ENCODE measurements at regions not wholly inside any gene's neighbourhood (a gene's known extent, or its start where the extent isn't known, plus 50 kb on each side); places are given as distances from the start of the nearest gene placed in this dataset.

DNA sequence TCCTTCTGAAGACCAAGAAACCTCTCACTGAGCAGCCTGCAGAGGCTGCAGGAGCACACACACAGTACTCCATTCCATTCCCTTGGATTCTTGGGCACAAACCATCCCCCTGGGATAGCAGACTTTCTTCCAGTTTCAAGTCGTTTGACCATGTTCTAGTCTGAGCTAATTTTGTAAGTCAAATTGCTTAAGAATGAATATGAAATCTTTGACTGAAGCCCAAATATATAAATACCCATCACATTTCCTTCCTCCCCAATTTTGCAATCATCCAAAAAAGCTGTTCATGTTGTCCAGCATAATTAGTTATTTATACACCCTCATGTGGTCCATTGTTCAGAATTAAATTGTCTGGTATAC, 231.2 kb upstream of the TPRG1 start:
- DNase-seq (ENCODE audit: low spot score), result no peak

DNA sequence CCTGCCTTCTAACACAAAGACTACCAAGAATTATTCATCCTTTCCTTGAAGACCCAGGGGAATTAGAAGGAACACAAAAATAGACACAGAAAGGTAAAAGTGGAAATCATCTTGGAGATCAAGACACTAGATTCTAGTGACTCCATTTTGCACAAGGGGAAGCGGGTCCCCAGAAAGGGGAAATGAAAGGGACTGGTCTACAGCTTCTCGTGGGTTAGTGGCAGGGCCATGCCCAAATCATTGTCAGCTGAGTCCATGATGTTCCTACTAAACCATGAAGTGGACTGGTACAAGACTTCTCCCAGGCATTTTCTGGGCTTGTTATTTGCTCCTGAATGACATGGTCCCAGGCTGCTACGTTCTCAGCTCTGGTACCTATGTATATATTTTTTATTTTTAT, 230.7 kb upstream of the TPRG1 start:
- no peak for DNase-seq (ENCODE audit: low spot score)

DNA sequence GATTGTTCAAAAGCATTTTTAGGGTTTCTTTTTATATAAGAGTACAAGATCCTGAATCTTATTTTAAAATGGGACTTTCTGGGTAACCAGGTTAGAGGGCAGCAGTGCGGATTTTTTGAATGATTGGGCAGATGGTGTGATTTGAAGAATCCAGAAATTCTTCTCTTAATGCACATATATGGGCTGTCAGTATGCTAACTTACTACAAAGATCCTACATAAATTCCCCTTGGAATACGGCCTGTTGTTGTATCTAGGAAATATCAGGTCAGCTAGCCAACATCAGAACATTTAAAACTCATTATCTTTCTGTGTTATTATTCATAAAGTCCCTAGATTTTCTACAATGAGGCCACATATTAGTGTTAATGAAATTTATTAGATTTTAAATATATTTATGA, 229.6 kb upstream of the TPRG1 start:
- no peak for DNase-seq (ENCODE audit: low spot score)

DNA sequence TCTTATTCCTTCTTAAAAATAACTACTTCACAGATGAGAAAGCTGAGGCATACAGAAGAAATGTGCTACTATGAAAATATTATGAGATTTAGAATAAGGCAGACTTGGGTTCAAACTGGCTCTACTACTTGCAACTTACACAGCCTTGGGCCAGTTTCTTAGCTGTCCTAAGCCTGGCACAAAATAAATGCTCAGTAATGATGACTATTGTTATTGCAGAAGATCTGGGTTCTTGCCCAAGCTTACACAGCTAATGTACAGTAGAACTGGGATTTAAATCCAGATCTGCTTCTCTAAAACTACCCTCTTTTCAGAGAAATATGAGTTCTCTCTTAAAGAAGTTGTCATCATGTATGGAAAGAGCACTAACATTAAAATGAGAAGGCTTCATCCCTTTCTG, 228.2 kb upstream of the TPRG1 start:
- no peak for DNase-seq (ENCODE audit: low spot score)

DNA sequence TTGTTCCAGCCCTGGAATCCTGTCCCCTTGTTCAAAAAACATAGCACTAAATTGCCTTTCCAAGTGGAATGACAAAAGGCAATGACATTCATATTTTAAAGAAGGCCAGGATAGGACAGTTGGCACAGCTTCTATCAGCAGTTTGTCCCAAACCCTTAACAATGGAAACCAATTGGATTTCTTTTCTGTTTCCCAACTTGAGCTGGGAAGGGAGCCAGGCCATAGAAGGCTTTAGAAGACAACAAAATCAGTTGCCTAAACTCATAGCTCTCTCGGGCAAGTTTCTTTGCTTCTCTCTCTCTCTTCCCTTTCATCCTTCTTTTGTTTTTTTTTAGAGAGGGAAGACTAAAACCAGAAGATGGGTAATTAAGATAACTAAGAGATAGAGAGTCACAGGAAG, 227.7 kb upstream of the TPRG1 start:
- no peak for DNase-seq (ENCODE audit: low spot score)

DNA sequence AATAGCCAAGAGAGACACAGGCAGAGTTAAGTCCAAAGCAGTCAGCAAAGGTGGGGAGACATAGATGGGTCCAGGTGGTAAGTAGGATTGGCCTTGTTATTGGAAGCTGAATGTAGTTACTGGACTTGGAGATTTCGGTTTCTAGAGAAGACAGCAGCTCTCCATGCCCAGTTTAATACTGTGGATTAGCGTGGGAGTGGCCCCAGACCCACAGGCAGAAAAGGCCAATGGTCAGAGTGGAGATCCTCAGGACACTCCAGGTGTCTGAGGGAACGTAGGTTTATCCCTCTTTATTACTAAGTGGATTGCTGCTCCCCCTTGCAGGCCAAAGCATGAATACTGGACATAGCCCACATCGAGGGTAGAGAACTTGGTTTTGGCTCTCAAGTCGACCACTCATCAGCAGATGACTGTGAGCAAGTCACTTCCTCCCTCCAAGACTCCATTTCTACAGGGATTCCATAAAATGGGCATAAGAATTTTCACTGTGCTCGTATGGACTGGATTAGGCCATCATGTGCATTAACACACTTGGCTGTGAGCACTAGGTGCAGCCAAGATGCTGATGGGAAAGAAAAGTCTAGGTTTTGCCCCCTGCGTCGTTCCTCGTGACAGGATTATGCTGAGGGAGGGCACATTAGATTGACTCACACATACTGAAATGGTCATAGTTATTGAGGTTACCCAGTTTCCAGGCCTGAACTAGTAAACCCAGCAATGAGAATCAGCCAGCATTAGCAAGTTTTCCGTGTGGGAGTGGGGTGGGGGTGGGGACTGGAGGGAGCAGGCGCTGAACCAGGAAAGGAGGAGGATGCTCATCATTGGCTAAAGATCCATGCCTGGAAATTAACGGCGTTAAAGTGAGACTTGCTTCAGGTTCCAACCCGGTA, 225.2 kb upstream of the TPRG1 start:
- DNase-seq (ENCODE audit: low spot score), result no peak

DNA sequence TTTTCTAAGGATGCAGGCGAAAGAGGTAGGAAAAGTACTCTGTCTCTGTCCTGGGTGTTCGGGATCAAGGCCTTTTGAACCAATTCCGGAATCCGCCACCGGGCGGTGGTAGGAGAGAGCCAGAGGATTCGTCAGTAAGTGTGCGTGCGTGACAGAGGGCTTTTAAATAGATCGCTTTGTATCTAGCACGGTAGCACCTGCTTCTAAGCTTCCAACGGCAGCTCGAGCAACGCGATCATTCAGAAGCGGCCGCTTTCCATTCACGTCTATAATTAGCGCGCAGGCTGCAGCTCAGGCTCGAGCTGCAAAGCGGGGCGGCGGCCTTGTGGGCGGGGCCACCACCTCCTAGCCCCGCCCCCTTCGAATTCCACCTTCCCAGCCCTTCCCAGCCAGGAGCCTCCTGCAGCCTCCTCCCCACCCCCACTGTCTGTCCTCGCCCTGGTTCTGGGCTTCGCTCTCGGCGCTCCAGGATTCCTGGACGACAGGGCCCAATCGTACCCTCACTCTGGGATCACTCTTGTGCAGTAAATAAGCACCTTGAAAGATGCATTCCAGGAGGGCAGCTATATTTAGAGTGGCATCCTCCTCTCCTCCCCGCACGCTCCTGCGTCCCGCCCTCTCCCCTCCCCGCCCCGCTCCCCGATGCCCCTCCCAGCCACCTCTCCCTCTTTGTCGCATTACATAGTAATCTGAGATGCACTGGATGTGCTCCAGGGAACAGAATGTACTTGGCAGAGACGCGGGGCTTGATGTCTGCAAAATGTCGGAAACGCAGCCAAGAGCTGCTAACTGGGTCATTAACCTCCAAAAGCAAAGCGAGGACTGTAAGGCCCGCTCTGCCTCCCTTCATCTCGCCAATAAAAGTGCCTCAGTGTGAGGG, 224.1 kb upstream of the TPRG1 start:
- no peak for DNase-seq (ENCODE audit: low spot score)

DNA sequence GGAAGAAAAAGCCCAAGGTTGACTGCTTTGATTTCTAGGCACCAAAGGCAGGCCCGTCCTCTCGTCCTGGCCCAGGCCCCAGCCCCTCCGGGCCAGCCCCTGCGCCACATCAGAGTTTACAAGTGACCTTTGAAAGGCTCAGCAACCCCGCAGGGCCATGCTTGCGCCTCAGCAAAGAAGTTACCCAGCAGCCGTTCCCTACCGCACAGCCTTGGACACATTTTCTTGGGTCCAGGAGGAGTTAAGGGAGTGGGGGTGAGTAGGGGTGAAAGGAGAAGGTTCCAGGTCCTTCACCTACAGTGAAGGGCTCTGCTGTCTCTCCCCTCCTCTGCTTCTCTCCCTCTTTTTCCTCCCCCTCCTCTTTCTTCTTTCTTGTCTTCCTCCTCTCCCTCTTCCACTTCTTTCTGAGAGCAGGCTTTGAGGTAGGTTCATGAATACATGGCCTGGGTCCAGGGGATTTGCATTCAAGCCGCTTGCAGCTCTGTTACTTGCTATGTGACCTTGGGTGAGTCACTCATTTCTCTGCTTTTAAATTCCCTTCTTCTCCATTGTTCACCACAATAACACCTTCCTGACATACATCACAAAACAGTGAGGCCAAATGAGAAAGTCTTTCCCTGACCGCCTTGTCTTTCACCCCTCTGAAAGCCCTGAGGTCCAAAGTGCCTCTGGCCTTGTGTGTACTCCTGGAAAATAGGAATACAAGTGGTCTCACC, 223.3 kb upstream of the TPRG1 start:
- peak; percentile 14 for DNase-seq (ENCODE audit: low spot score)

DNA sequence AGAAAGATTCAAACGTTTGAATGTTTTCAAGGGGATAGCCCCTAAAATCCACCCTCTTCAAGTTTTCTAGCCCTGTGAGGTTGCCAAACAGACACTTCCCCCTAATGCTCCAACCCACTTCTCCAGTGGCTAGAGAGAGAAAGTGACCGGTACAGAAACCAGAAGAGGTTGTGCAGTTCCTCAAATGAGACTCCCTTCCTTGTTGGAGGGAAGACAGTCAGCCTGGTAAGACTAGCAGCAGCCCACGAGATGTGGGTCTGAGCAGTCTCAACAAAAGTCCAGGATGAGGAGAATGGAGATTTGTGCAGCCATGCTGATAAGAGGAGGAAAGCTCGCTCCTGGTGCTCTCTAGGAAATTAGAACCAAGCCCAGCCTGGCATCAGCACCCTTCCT, 222.8 kb upstream of the TPRG1 start:
- DNase-seq (ENCODE audit: low spot score), result no peak

DNA sequence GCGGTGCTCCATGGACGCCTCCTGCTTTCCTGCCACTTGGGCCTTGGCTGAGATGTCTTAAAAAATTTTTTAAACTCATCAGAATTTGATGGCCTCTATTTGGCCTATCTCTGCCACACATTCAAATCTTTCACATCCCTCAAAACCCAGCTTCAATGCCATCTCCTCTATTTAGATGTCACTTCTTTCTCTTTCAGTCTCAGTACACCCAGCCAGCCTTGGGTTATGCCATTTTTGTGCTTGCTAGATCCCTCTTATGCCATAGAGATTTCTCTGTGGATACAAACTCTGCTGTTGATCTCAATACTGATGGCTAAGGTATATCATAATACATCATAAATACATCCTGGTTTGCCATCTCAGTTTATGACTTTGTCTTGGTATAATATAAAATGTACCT, 222.3 kb upstream of the TPRG1 start:
- DNase-seq (ENCODE audit: low spot score), result no peak

DNA sequence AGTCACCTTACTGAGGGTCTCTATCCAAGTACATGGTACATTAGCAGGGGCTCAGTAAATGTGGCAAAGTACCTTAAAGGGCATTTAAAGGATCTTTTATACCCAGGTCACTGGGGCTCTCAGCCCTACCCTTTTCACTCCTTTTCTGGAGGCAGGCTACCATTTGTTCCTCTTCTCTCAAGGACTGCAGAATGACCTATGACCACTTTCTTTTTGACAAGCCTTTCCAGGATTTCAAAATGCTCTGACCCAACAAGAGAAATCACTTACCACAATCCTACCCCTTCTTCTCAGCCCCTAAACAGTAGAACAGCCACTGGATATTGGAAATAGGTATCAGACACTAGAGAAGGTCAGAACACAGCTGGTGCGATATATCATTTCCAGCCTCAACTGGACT, 221.8 kb upstream of the TPRG1 start:
- DNase-seq (ENCODE audit: low spot score), result no peak

DNA sequence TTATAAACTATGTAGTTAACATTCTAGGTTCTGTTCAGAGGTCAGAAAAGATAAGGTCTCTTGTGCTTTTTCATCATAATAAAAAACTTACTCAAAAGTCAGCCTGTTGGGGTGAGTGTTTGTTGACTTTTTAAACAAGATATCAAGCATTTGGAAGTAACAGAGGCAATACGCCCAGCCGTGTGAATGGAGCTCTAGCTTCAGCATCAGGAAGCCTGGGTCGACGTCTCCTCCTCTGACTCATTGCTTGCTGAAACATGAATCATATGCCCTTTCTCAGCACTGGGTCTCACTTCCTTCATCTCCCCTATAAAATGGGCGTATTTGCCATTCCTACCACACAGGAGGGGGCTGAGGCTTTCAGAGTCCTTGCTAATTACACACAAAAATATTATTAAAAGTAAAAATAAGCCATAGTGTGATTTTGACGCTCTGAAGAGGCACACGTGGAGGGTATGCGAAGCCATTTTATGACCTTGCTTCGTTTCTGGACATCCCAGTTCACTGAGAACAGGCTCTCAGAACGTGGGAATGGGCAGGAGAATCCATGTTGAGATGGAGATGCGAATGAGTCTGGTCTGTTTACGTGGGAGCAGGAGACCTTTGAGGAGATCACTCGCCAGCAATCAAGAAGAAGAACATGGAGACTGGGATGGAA, 220.8 kb upstream of the TPRG1 start:
- peak; percentile 69 for DNase-seq (ENCODE audit: low spot score)

DNA sequence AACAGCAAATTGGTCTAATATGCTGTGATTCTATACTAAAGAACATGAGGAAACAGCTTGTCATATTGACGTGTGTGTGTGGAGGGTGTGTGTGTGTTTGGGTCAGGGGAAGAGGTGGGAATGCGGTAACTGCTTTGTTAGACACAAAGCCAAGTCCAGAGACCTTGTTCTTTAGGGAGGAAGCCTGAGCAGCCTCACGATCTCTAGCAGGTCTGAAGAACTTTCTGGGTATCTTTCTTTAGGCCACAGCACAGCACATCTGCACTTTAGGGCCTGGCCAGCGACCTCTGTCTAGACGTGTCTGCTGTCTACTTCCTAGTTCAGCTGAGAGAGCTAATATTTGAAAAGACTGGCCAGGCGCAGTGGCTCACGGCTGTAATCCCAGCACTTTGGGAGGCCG, 220.0 kb upstream of the TPRG1 start:
- no peak for DNase-seq (ENCODE audit: low spot score)

DNA sequence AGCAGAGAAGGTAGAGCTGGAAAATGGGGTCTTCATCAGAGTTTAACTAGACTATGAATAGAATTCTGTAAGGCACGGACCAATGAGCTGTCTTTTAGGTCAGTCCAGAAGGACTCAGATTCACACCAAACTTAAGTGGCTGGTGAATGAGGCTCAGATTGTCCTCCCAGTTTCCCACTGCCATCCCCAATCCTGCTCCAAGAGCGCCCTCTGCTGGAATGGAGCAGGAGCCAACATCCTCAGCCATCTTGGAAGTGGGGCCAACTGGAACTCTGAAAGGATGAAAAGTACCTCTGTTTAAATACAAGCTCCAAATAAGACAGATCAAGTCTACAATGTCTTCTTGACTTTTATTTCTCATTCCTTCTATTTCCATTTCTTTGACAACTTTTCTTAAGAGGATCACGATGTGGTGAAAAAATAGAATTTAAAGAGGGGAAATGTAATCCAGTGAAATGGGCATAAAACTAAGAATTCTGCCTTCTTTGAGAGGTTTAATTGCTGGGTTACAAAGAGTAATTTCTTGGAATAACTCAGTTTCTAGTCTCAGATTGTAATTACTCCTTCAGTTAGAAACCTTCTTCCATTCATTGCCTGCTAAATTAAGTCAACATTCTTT, 217.1 kb upstream of the TPRG1 start:
- DNase-seq (ENCODE audit: low spot score), result peak; percentile 89

DNA sequence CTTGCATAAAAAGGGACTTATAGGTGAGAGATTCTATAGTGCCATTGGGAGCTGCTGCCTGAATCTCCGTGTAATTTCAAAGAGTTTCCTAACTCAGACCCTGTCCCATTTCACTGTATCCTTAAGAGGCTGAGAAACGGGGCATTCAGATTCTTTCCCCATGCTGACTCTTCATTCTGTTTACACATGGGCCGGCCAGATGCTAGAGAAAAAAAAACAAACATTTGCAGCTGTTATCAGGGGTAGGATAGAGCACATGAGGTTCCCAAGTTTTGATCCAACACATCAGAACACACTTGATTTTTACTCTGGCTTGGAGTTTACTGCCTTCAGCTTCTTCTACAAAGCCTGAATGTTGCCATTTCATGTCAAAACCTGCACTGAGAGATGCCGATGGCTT, 215.9 kb upstream of the TPRG1 start:
- DNase-seq (ENCODE audit: low spot score), result no peak

DNA sequence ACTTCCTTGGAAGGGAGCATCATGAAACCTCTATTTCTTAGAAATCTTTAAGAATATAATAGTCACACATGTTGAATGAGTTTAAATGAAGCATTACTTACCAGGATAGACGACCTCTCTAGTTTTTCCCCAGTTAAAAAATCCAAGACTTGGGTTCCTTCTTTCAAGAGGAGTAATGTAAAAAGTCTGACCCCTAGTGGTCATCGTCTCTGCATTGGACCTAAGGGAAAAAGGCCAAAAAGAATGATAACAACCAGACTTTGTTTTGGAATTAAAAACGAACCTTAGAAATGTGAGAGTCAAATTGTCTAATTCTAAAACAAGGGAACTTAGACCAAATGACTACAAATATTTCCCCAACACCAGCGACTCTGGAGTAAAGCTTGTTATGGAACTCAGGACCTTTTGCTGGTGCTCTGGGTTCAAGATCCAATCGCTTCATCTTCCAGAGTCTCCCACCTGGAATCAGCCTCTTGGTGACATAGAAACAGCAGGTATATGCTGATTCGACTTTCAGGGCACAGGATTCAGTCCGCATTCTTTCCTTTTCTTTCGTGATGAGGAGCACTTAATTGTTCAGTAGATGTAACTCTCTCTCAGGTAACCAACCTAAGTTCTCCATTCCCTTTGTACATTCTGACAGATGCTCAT, 214.8 kb upstream of the TPRG1 start:
- DNase-seq (ENCODE audit: low spot score), result peak; percentile 57

DNA sequence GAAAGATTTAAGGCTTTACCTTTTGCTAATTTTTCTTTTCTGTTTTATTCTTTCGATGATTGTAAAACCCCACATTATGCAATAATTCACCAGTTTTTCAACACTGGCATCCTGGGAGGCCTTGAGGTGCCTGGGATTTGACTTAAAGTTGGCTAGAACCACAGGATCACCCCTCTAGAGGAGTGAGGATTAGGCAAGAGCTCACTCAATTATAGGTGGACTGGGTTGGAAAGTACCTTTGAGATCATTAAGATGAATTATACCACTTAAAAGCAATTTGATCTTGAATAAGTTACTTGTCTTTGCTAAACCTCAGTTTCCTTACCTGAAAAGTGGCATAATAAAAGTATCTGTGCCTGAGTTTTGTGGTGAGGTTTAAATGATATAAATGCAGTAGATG, 212.8 kb upstream of the TPRG1 start:
- DNase-seq (ENCODE audit: low spot score), result no peak

DNA sequence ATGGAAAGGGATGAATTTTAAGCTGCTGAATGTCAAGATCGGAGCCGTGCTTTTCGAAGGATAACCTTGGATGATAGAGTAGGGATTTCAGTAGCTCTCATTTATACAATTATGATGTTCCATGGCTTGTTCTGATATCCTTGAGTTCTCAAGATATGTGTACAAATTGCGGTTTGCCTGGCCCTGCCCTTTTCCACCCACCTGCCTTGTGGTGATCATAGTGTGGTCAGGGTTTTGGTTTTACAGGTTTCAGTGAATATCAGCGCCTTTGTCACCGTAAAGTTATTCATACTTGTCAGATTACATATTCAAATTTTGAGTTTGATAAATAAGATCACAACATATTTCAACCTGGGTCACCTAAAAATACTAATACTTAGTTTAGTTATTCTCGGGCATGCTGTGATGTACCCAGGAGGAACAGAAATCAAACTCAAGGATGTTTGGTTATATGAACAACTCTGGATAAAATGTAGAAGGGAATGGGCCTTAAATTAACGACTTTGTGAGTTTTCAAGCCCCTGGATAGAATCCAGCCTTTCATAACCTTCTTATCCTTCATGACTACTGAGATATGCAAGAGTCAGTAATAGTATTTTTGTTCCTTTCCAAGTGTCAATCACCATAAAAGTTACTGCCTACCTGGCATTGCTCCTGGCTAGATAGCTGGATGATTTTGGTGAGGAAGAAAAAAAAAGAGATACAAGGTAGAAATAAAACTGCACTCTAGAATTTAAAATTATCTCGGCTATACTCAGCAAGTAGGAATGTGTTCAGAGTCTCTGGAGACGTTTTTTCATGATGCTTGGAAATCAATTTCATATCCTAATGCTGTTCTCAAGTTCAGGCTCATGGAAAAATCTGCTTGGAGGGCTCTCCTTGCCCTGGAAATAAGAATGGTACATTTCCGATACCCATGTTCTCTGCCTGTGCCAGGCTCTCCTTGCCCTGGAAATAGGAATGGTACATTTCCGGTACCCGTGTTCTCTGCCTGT, 209.2 kb upstream of the TPRG1 start:
- peak; percentile 37 for DNase-seq (ENCODE audit: low spot score)

DNA sequence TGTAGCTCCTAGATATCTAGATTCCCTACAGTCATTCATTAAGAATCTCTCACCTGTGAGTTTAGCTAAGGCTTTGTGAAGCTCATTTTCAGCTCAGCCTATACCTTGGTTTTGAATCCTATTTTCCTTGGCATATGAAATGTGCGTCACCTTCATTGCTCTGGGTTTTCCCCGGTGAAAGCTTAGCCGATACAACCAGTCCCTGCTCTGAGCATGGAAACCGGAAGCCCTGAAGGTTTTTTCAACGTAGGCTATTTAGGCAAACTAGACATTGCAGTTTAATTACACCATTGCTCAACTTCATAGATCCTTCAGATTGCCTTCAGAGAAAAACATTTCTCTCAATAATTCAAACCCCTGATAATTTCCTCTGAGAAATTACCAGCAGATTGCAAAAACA, 206.8 kb upstream of the TPRG1 start:
- no peak for DNase-seq (ENCODE audit: low spot score)

DNA sequence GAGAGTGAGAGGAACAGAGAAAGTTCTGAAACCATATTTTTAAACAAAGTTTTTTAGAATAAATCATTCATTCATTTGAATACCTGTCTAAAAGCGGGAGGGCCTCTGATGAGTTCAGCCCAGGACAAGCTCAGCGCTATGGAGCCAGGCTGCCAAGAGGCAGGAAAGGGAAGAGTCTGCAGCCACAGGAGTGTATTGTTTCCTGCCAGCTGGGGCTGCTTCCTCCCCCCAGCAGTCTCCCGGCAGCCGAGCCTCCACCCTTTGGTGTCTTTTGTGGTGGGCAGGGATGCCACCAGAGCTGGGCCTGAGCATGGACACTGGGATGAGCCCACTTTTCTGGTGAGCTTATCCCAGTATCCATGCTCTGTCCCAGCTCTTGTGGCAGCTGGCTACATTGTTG, 199.5 kb upstream of the TPRG1 start:
- no peak for DNase-seq (ENCODE audit: low spot score)
